ENCODE measurements at regions not wholly inside any gene's neighbourhood (a gene's known extent, or its start where the extent isn't known, plus 50 kb on each side); places are given as distances from the start of the nearest gene placed in this dataset.

GRCh38 chr6:149185799-149186357 is 131.6 kb upstream of the TAB2 start:
- TF ChIP-seq CTCF (conservative IDR thresholded peaks at IDR 0.05; ENCODE audit: low read depth, low read length), result no peak
- no peak for TF ChIP-seq EZH2 (IDR thresholded peaks at IDR 0.05; ENCODE audit: borderline replicate concordance, low read depth, low read length, poor library complexity, severe bottlenecking)
